Smooth muscle cell (in vitro differentiated cells): ENCODE measurements at regions not wholly inside any gene's neighbourhood (a gene's known extent, or its start where the extent isn't known, plus 50 kb on each side); places are given as distances from the start of the nearest gene placed in this dataset.
A peak's percentile ranks its signal among the peaks of the same experiment; 100 is the strongest.

Experiments
- DNase-seq: peaks from one replicate; lab custom pipeline; 2025; ENCODE audit not compliant: unreplicated experiment; lab: John Stamatoyannopoulos, UW
- H2AFZ ChIP-seq: fragments of 200-600 bp; sonication (generic); 2 replicates; pipeline ENCODE4 v1.6.0; 2016; ENCODE audit warnings: antibody characterized with exemption, low read depth, mild to moderate bottlenecking
- H3F3A ChIP-seq: fragments of 200-600 bp; sonication (generic); 2 replicates; pipeline ENCODE4 v1.6.0; 2017; ENCODE audit warnings: antibody characterized with exemption, low read depth
- H3K27ac ChIP-seq: fragments of 200-600 bp; sonication (generic); 2 replicates; pipeline ENCODE4 v1.5.1; 2016; ENCODE audit warnings: low read depth, mild to moderate bottlenecking
- H3K27me3 ChIP-seq: fragments of 200-600 bp; sonication (generic); 2 replicates; pipeline ENCODE4 v1.6.1; 2016; ENCODE audit warnings: low read depth, mild to moderate bottlenecking
- H3K36me3 ChIP-seq: fragments of 200-600 bp; sonication (generic); 2 replicates; pipeline ENCODE4 v1.5.1; 2016; ENCODE audit warnings: low read depth
- H3K4me1 ChIP-seq: fragments of 200-600 bp; sonication (generic); 2 replicates; pipeline ENCODE4 v1.5.1; 2016; ENCODE audit warnings: low read depth
- H3K4me2 ChIP-seq: fragments of 200-600 bp; sonication (generic); 2 replicates; pipeline ENCODE4 v1.6.0; 2016; ENCODE audit warnings: mild to moderate bottlenecking
- H3K4me3 ChIP-seq: fragments of 200-600 bp; sonication (generic); 2 replicates; pipeline ENCODE4 v1.5.1; 2016; ENCODE audit warnings: mild to moderate bottlenecking
- H3K79me2 ChIP-seq: fragments of 200-600 bp; sonication (generic); 2 replicates; pipeline ENCODE4 v1.6.0; 2016; ENCODE audit warnings: low read depth, mild to moderate bottlenecking
- H3K9ac ChIP-seq: fragments of 200-600 bp; sonication (generic); 2 replicates; pipeline ENCODE4 v1.6.0; 2016; ENCODE audit warnings: low read depth
- H3K9me3 ChIP-seq: fragments of 200-600 bp; sonication (generic); replicated peaks from 2 replicates; pipeline ENCODE4 v1.5.1; 2016; ENCODE audit warnings: low read depth
- H4K20me1 ChIP-seq: fragments of 200-600 bp; sonication (generic); 2 replicates; pipeline ENCODE4 v1.6.0; 2016; ENCODE audit warnings: low read depth
- CTCF ChIP-seq: fragments of 200-600 bp; sonication (generic); IDR thresholded peaks from 2 replicates; pipeline ENCODE4 v1.5.1; 2017; ENCODE audit warnings: borderline replicate concordance, mild to moderate bottlenecking, antibody characterized with exemption; ENCODE audit not compliant: insufficient read depth, poor library complexity, severe bottlenecking
- WGBS: methylation state at CpG from one replicate; pipeline ENCODE4 v1.1.7; 2016; ENCODE audit warnings: low lambda C conversion rate; 5-methylcytosine and 5-hydroxymethylcytosine counted together

- no peaks in the 10 kb centered on the region for H3K79me2 ChIP-seq
- peak overlapping the region; percentile 61 for H3K27ac ChIP-seq
- WGBS, result 45% methylated on average over 14 of the region's 14 CpGs
- peaks cover 10% of the 10 kb centered on the region for H3F3A ChIP-seq
- H3K4me1 ChIP-seq, result no peaks in the 10 kb centered on the region
- no peaks in the 10 kb centered on the region for H3K9me3 ChIP-seq
- no peaks in the 10 kb centered on the region for H3K27me3 ChIP-seq
- H3K4me3 ChIP-seq, result no peak overlapping the region
- H3K4me2 ChIP-seq, result peak overlapping the region; percentile 54
- H3K9ac ChIP-seq, result no peak overlapping the region
- no peak for TF ChIP-seq CTCF
- no peak for DNase-seq
- H3K36me3 ChIP-seq, result no peaks in the 10 kb centered on the region
- H2AFZ ChIP-seq, result peak overlapping the region; percentile 77
- H4K20me1 ChIP-seq, result no peaks in the 10 kb centered on the region
Measured at GRCh38 chr10:78768041-78768835, 300.5 kb upstream of the ZMIZ1 start.

GRCh38 chr10:78768876-78769275 is 299.9 kb upstream of the ZMIZ1 start:
- no peak overlapping the region for H2AFZ ChIP-seq
- no peaks in the 10 kb centered on the region for H3K9me3 ChIP-seq
- H3K9ac ChIP-seq, result no peak overlapping the region
- peak overlapping the region; percentile 61 for H3K27ac ChIP-seq
- DNase-seq, result no peak
- no peak for TF ChIP-seq CTCF
- no peak overlapping the region for H3K4me3 ChIP-seq
- H3K36me3 ChIP-seq, result no peaks in the 10 kb centered on the region
- no peaks in the 10 kb centered on the region for H3K4me1 ChIP-seq
- peak overlapping the region; percentile 54 for H3K4me2 ChIP-seq
- no peaks in the 10 kb centered on the region for H3K79me2 ChIP-seq
- 63% methylated on average over 4 of the region's 5 CpGs for WGBS
- H4K20me1 ChIP-seq, result no peaks in the 10 kb centered on the region
- H3F3A ChIP-seq, result peaks cover 9% of the 10 kb centered on the region
- no peaks in the 10 kb centered on the region for H3K27me3 ChIP-seq

GRCh38 chr10:78769526-78769925 is 299.2 kb upstream of the ZMIZ1 start:
- DNase-seq, result no peak
- no peaks in the 10 kb centered on the region for H3K36me3 ChIP-seq
- H3K9ac ChIP-seq, result no peak overlapping the region
- H3K27me3 ChIP-seq, result no peaks in the 10 kb centered on the region
- TF ChIP-seq CTCF, result no peak
- H3K79me2 ChIP-seq, result no peaks in the 10 kb centered on the region
- no peaks in the 10 kb centered on the region for H3K9me3 ChIP-seq
- H3K4me2 ChIP-seq, result no peak overlapping the region
- no peak overlapping the region for H3K27ac ChIP-seq
- H3K4me1 ChIP-seq, result no peaks in the 10 kb centered on the region
- H3K4me3 ChIP-seq, result no peak overlapping the region
- 92% methylated on average over 5 of the region's 5 CpGs for WGBS
- no peak overlapping the region for H2AFZ ChIP-seq
- peaks cover 4% of the 10 kb centered on the region for H3F3A ChIP-seq
- no peaks in the 10 kb centered on the region for H4K20me1 ChIP-seq
